ENCODE measurements at regions not wholly inside any gene's neighbourhood (a gene's known extent, or its start where the extent isn't known, plus 50 kb on each side); places are given as distances from the start of the nearest gene placed in this dataset.

GRCh38 chr4:11489453-11490083, 60.9 kb upstream of the HS3ST1 start:
- Histone ChIP-seq H2BK120ac (replicated peaks; ENCODE audit: low read depth, low read length) (no peak overlapping the region), H4K8ac (ENCODE audit: extremely low read depth, insufficient read depth, low read length) (no peak overlapping the region)
- FAIRE-seq = no peak

More at GRCh38 chr4:11489453-11490083, 60.9 kb upstream of the HS3ST1 start:
- no peak overlapping the region for H3K18ac ChIP-seq (ENCODE audit: extremely low read depth, low read length)
- no peaks in the 10 kb centered on the region for H3K79me1 ChIP-seq (ENCODE audit: low read depth, low read length)
- H3K4me1 ChIP-seq (replicated peaks in 1 of 4; ENCODE audit: control insufficient read depth in 3 of 4, insufficient read depth in 4 of 4, low read length in 3 of 4) = no peaks in the 10 kb centered on the region
- no peaks in the 10 kb centered on the region for H3K27me3 ChIP-seq (replicated peaks in 1 of 4; ENCODE audit: control insufficient read depth in 3 of 4, extremely low read depth in 1 of 4, insufficient read depth in 3 of 4, low read length in 3 of 4)
- H3K9ac ChIP-seq (replicated peaks in 1 of 4; ENCODE audit: extremely low read depth in 1 of 4, low read depth in 3 of 4, low read length in 3 of 4) = no peak overlapping the region
- no peaks in the 10 kb centered on the region for H3K9me3 ChIP-seq (ENCODE audit: insufficient read depth in 2 of 2, low read depth in 1 of 2, low read length in 1 of 2)
- no peak overlapping the region for H2BK20ac ChIP-seq (ENCODE audit: low read length)
- H3K56ac ChIP-seq (replicated peaks; ENCODE audit: insufficient read length, low read depth, low read length) = no peak overlapping the region
- H2AK5ac ChIP-seq (ENCODE audit: low read depth, low read length) = no peak overlapping the region
- no peak overlapping the region for H2BK5ac ChIP-seq (ENCODE audit: low read depth, low read length)
- H3K4me3 ChIP-seq (ENCODE audit: extremely low read depth in 1 of 4, insufficient read depth in 2 of 4, low read depth in 3 of 4, low read length in 4 of 4) = no peak overlapping the region
- no peak overlapping the region for H2BK12ac ChIP-seq (ENCODE audit: low read depth, low read length)
- 92% methylated on average over 3 of the region's 3 CpGs; no CpG with 5 or more reads in 1 of the 2 experiments for WGBS, 2 experiments (ENCODE audit: extremely low coverage in 1 of 2, insufficient coverage in 1 of 2, insufficient read length in 1 of 2, insufficient replicate concordance in 2 of 2, low coverage in 1 of 2, low lambda C conversion rate in 2 of 2, missing lambda C conversion rate in 1 of 2)
- no peak overlapping the region for H4K91ac ChIP-seq (replicated peaks; ENCODE audit: insufficient read length, low read length)
- H3K23ac ChIP-seq (ENCODE audit: insufficient read length) = no peak overlapping the region
- H3K14ac ChIP-seq (ENCODE audit: insufficient read length) = no peak overlapping the region
- H3K4ac ChIP-seq (replicated peaks; ENCODE audit: insufficient read length, low read depth, low read length) = no peak overlapping the region
- H3K36me3 ChIP-seq (ENCODE audit: control insufficient read depth in 2 of 4, insufficient read depth in 4 of 4, low read length in 3 of 4) = no peaks in the 10 kb centered on the region
- ChIA-PET CTCF (ENCODE audit: partially characterized antibody) (interaction anchor here (0.9 to 1.9 kb wide), 2 partner anchors 12 to 20 kb away, joined by 3 to 5 read pairs; no protein-coding TSS in a partner anchor), POLR2A (ENCODE audit: partially characterized antibody) (no interaction called here)
- no peak overlapping the region for H3K4me2 ChIP-seq (ENCODE audit: insufficient read depth in 1 of 2, low read depth in 2 of 2, low read length in 2 of 2)
- TF ChIP-seq CHD2 (IDR thresholded peaks at IDR 0.05; ENCODE audit: low read length) = no peak
- no peak for DNase-seq (ENCODE audit: low read depth in 1 of 2, low spot score in 2 of 2)
- no peak overlapping the region for H3K27ac ChIP-seq (ENCODE audit: low read depth, low read length)
- no peaks in the 10 kb centered on the region for H3K23me2 ChIP-seq (ENCODE audit: low read depth, low read length)
- no peaks in the 10 kb centered on the region for H3K79me2 ChIP-seq (ENCODE audit: control insufficient read depth in 1 of 2, insufficient read depth in 2 of 2, low read length in 2 of 2)
- H4K20me1 ChIP-seq (replicated peaks in 1 of 2; ENCODE audit: control insufficient read depth in 1 of 2, insufficient read depth in 2 of 2, low read length in 2 of 2) = no peaks in the 10 kb centered on the region
- H4K5ac ChIP-seq (ENCODE audit: insufficient read length, low read depth, low read length) = no peak overlapping the region
- no peak overlapping the region for H2BK15ac ChIP-seq (ENCODE audit: low read length)
- no peak overlapping the region for H2AFZ ChIP-seq (ENCODE audit: low read length)
